AG04449 (cell line): ENCODE measurements at regions not wholly inside any gene's neighbourhood (a gene's known extent, or its start where the extent isn't known, plus 50 kb on each side); places are given as distances from the start of the nearest gene placed in this dataset.

Source experiments
- CTCF ChIA-PET: fragments of 350-600 bp; formaldehyde crosslinking; extraction: SDS; loops from one replicate; lab custom pipeline; 2021; ENCODE audit warnings: antibody characterized with exemption; lab: Yijun Ruan, JAX
- POLR2A ChIA-PET: fragments of 400-600, 350-600 bp; formaldehyde crosslinking; extraction: SDS; loops from one replicate; lab custom pipeline; 2020; ENCODE audit warnings: antibody characterized with exemption, inconsistent platforms; lab: Yijun Ruan, JAX
- DNase-seq: peaks from one replicate; pipeline ENCODE4 v3.0.0-alpha.2; 2010; ENCODE audit warnings: low read depth, low spot score
- H3K4me3 ChIP-seq: 2 replicates; pipeline ENCODE4 v1.5.1; 2011; ENCODE audit warnings: low read depth, mild to moderate bottlenecking, control low read depth, low read length
- TF ChIP-seq, protein P1 (sequence below): IDR thresholded peaks from one replicate; pipeline ENCODE4 v1.5.1; 2011; ENCODE audit warnings: mild to moderate bottlenecking, moderate library complexity, low read length, control low read depth, inconsistent platforms; ENCODE audit not compliant: insufficient read depth; ENCODE audit errors: missing control alignments

DNA sequence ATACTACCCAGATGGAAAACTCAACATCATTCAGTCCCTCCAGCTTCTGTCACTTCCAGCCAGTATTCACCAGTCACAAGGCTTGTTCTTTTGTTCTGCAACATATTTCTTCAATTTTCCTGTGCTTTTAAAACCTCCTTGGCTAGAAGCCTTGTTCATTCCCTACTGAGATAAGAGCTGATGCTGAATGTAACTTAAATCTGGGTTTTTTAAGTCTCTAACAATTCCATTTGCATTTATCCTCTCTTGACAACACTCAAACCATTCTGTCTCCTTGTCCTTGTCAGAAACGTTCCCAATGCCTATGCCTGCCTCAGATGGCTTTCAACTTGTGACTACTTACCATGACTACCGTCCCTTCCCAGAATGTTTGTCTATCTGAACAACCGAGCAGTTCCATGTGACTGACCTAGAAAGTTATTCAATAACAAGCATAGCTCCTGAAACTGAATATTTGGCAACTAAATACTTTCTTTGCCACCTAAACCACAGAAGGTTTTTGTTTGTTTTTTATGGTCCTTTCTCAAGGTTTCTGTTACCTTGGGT is 682.9 kb upstream of the GALNTL6 start:
- no peak overlapping the region for H3K4me3 ChIP-seq
- TF ChIP-seq, protein P1, sequence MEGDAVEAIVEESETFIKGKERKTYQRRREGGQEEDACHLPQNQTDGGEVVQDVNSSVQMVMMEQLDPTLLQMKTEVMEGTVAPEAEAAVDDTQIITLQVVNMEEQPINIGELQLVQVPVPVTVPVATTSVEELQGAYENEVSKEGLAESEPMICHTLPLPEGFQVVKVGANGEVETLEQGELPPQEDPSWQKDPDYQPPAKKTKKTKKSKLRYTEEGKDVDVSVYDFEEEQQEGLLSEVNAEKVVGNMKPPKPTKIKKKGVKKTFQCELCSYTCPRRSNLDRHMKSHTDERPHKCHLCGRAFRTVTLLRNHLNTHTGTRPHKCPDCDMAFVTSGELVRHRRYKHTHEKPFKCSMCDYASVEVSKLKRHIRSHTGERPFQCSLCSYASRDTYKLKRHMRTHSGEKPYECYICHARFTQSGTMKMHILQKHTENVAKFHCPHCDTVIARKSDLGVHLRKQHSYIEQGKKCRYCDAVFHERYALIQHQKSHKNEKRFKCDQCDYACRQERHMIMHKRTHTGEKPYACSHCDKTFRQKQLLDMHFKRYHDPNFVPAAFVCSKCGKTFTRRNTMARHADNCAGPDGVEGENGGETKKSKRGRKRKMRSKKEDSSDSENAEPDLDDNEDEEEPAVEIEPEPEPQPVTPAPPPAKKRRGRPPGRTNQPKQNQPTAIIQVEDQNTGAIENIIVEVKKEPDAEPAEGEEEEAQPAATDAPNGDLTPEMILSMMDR, result no peak
- no peak for DNase-seq
- POLR2A ChIA-PET, result no interaction called here
- CTCF ChIA-PET, result no interaction called here

DNA sequence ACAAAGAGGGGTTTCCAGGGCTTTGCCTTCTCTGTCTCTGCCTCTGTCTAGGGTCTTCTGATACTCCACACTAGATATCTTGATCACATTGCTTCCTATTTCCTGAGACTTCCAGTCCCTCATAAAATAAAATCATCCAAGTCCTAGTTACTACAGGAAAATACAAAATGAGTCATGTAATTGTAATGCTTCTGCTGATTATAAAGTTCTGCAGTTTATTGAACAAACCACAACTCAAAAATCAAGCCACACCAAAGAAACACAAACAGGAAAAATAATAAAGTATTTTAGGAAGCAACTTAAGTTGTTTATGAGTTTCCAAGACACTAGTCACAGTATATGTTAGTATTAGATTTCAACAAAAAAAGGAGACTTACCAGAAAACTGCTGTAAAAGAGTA is 695.1 kb upstream of the GALNTL6 start:
- CTCF ChIA-PET, result interaction anchor here (1.3 kb wide), 1 partner anchor 859 kb away, joined by 3 read pairs; no protein-coding TSS in a partner anchor

DNA sequence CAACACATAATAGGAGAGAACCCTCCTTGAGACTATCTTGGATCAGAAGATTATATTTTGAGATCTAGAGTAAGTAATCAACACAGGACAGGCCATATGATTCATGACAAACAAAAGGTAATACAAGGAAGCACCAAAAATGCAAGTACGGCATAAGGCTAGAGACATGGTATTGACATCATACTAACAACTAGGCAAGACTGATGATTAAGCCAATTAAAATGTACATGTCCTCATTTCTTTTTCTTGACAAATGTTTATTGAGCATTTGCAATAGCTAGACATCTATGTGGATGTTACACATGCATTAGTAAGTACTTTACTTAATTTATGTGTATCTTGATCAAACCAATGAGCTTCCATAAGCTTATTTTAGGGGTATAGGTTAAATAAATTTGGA is 695.7 kb upstream of the GALNTL6 start:
- no peak overlapping the region for H3K4me3 ChIP-seq
- ChIA-PET CTCF (no interaction called here), POLR2A (no interaction called here)
- no peak for DNase-seq
- TF ChIP-seq, protein P1, result no peak

More for the DNA sequence above, 695.1 kb upstream of the GALNTL6 start:
- no peak overlapping the region for H3K4me3 ChIP-seq
- no peak for DNase-seq
- TF ChIP-seq, protein P1, result no peak
- POLR2A ChIA-PET, result no interaction called here

DNA sequence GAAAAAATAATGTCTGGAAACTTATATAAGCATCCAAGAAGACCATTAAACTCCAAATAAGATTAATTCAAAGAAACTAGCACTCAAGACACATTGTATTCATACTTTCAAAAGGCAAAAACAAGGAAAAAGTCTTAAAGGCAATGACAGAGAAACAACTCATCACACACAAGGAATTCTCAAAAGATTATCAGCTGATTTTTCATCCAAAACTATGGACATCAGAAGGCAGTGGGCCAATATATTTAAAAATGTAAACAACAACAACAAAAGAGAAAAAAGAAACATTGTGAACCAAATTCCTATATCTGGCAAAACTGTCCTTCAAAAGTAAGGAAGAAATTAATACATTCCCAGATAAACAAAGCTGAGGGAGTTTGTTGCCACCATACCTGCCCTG is 711.4 kb upstream of the GALNTL6 start:
- TF ChIP-seq, protein P1, result no peak
- no peak for DNase-seq
- POLR2A ChIA-PET, result no interaction called here
- CTCF ChIA-PET, result no interaction called here
- no peak overlapping the region for H3K4me3 ChIP-seq

DNA sequence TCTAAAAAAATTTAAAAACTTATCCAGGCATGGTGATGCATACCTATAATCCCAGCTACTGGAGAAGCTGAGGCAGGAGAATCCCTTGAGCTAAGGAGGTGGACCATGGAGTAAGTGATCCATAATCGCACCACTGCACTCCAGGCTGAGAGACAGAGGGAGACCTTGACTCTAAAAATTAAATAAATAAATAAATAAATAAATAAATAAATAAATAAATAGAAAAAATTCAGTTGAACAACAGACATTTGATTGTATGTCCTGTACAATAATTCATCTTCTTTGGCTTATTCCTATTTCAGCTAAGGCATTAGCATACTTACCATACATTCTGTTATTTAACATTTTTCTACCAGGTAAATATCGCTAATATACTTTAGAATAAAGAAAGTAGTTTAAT is 726.1 kb upstream of the GALNTL6 start:
- TF ChIP-seq, protein P1, result no peak
- H3K4me3 ChIP-seq, result no peak overlapping the region
- ChIA-PET CTCF (no interaction called here), POLR2A (no interaction called here)
- no peak for DNase-seq

DNA sequence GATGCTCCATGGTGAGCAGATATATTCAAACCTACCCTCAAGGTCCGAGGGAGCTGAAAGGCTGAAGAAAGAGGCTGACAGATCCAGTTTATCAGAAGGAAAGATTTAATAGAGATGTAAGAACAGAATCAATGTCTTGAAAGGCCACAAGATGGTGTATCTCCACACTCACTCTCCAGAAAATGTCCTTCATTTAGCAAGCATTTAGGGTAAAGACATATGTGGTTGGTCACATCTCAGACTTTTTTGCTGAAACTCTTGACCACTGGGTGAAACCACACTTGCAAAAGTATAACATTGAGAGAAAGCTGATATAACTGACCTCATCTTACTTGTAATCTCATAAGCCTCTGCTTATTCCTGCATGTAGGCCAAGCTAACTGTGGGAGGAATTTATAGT is 745.8 kb upstream of the GALNTL6 start:
- POLR2A ChIA-PET, result no interaction called here
- H3K4me3 ChIP-seq, result no peak overlapping the region
- CTCF ChIA-PET, result no interaction called here
- TF ChIP-seq, protein P1, result no peak
- DNase-seq, result no peak
